Thymus (tissue), 11 donors: ENCODE measurements at regions not wholly inside any gene's neighbourhood (a gene's known extent, or its start where the extent isn't known, plus 50 kb on each side); places are given as distances from the start of the nearest gene placed in this dataset.

Source experiments
- DNase-seq, 9 donors: peaks; one replicate each; pipeline ENCODE4 v3.0.0-alpha.2; 2013; ENCODE audit warnings: low spot score in 9 of 9, low read depth in 6 of 9, missing footprints in 1 of 9
- H3K27ac ChIP-seq, 2 donors: one replicate each; pipeline ENCODE4 v1.5.1; 2013; ENCODE audit warnings: control low read depth in 1 of 2, low read depth in 1 of 2, low read length in 1 of 2, mild to moderate bottlenecking in 1 of 2, moderate library complexity in 1 of 2
- H3K27me3 ChIP-seq, 2 donors: one replicate each; pipeline ENCODE4 v1.5.1; 2013; ENCODE audit warnings: low read length in 1 of 2; ENCODE audit not compliant: control insufficient read depth in 2 of 2, insufficient read depth in 1 of 2
- H3K36me3 ChIP-seq, 2 donors: one replicate each; pipeline ENCODE4 v1.5.1; 2013; ENCODE audit warnings: low read length in 1 of 2, mild to moderate bottlenecking in 1 of 2, moderate library complexity in 1 of 2; ENCODE audit not compliant: control insufficient read depth in 2 of 2, insufficient read depth in 2 of 2
- H3K4me1 ChIP-seq, 2 donors: one replicate each; pipeline ENCODE4 v1.5.1; 2013; ENCODE audit warnings: low read length in 2 of 2; ENCODE audit not compliant: control insufficient read depth in 2 of 2, insufficient read depth in 2 of 2
- H3K4me3 ChIP-seq, 2 donors: one replicate each; pipeline ENCODE4 v1.5.1; 2013; ENCODE audit warnings: low read length in 2 of 2, control low read depth in 1 of 2, mild to moderate bottlenecking in 1 of 2
- H3K9me3 ChIP-seq, 2 donors: one replicate each; pipeline ENCODE4 v1.5.1; 2013; ENCODE audit warnings: low read length in 1 of 2, mild to moderate bottlenecking in 1 of 2; ENCODE audit not compliant: control insufficient read depth in 2 of 2, insufficient read depth in 1 of 2
- WGBS: extraction: QIAGEN DNeasy Blood & Tissue Kit; methylation state at CpG from one replicate; pipeline ENCODE4 v1.1.7; 2013; 5-methylcytosine and 5-hydroxymethylcytosine counted together
- donor health status: healthy.

- Histone ChIP-seq H3K4me3 (no peak overlapping the region), H3K9me3 (no peaks in the 10 kb centered on the region), H3K27me3 (no peaks in the 10 kb centered on the region), H3K4me1 (peaks cover 8 to 14% of the 10 kb centered on the region in 2 donors), H3K36me3 (no peaks in the 10 kb centered on the region), H3K27ac (no peak overlapping the region)
- WGBS: 6% methylated on average over 5 of the region's 5 CpGs
- DNase-seq: peak in 5 of 9 donors; percentile 13 to 59 (median 20)
These were observed 85.1 kb downstream of the EDN3 start for GRCh38 chr20:59385480-59385879.

DNA sequence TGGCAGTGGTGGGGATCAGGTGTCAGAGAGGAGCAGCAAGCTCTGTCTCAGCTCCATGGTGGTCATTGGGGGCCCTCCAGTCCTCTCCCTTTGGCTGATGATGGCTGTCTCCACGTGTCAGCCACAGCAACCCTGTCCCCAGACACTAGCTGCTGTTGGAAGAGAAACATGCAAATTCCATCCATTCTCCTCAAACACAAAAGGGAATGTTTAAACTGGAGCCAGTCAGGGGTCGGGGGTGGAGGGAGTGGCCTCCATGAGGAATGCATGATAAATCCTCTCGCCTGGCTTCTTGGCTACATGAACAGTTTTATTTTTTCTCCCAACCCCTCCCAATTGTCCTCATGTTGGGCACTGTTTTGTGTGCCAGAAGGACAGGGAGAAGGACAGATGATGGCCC lies 86.4 kb downstream of the EDN3 start:
- no peak overlapping the region for H3K4me3 ChIP-seq
- no peaks in the 10 kb centered on the region for H3K9me3 ChIP-seq
- no peak for DNase-seq
- H3K27me3 ChIP-seq: no peaks in the 10 kb centered on the region
- H3K27ac ChIP-seq: no peak overlapping the region
- no peaks in the 10 kb centered on the region for H3K36me3 ChIP-seq
- H3K4me1 ChIP-seq: peaks cover 8 to 14% of the 10 kb centered on the region in 2 donors
- WGBS: 92% methylated on average over 3 of the region's 3 CpGs

GRCh38 chr20:59387891-59388290 lies 87.5 kb downstream of the EDN3 start:
- no peak overlapping the region for H3K27ac ChIP-seq
- H3K36me3 ChIP-seq: no peaks in the 10 kb centered on the region
- H3K4me3 ChIP-seq: no peak overlapping the region
- 97% methylated on average over 3 of the region's 3 CpGs for WGBS
- H3K4me1 ChIP-seq: peaks cover 8 to 11% of the 10 kb centered on the region in 2 donors
- no peaks in the 10 kb centered on the region for H3K27me3 ChIP-seq
- no peak for DNase-seq
- no peaks in the 10 kb centered on the region for H3K9me3 ChIP-seq

DNA sequence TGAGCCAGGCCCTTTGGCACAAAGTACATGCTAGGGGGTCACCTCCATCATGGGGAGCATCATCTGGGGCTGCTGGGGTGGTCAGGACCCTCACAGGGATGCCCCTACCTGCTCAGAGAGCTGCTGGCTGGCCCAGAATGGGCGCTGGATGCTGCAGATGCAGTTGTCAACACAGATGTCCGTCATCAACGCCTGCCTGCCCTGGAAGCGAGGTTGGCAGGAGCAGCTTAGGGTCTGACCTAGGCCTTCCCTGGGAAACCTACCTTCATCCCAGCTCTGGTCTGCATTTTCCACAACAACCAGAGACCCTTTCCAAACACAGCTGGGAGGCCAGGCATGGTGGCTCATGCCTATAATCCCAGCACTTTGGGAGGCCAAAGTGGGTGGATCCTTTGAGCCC lies 88.0 kb downstream of the EDN3 start:
- no peaks in the 10 kb centered on the region for H3K27me3 ChIP-seq
- no peak for DNase-seq
- H3K27ac ChIP-seq: no peak overlapping the region
- H3K9me3 ChIP-seq: no peaks in the 10 kb centered on the region
- H3K4me1 ChIP-seq: peaks cover 8 to 10% of the 10 kb centered on the region in 2 donors
- H3K4me3 ChIP-seq: no peak overlapping the region
- H3K36me3 ChIP-seq: no peaks in the 10 kb centered on the region
- 97% methylated on average over 4 of the region's 4 CpGs for WGBS

GRCh38 chr20:59390437-59390836 lies 90.0 kb downstream of the EDN3 start:
- H3K36me3 ChIP-seq: no peaks in the 10 kb centered on the region
- no peak for DNase-seq
- H3K9me3 ChIP-seq: no peaks in the 10 kb centered on the region
- H3K27me3 ChIP-seq: peaks cover 0 to 2% of the 10 kb centered on the region in 2 donors
- peaks cover 7% of the 10 kb centered on the region in 2 donors for H3K4me1 ChIP-seq
- WGBS: 93% methylated on average over 6 of the region's 6 CpGs
- no peak overlapping the region for H3K27ac ChIP-seq
- H3K4me3 ChIP-seq: no peak overlapping the region

GRCh38 chr20:59391975-59392374 lies 91.6 kb downstream of the EDN3 start:
- Histone ChIP-seq H3K27ac (no peak overlapping the region), H3K4me3 (no peak overlapping the region), H3K36me3 (no peaks in the 10 kb centered on the region), H3K4me1 (no peaks in the 10 kb centered on the region), H3K27me3 (peaks cover 0 to 2% of the 10 kb centered on the region in 2 donors), H3K9me3 (no peaks in the 10 kb centered on the region)
- 97% methylated on average over 1 of the region's 1 CpG for WGBS
- no peak for DNase-seq

DNA sequence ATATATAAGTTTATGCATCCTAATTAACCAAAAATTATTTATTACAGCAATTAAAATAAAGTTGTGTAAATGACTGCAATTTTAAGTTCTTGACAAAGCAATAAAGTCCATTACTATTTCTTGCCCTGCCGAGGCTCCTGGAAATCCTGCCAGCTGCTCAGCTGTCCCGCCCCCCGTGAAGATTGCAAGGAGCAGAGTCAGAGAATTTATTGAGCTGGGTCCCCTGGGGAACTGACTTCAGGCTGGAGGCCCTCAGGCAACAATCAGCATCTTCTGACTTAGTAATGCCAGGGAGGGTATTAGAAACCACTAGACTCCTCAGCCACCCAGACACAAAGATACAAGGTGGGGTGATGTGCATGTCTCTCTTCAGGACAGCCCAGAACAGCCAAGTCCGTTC lies 92.3 kb downstream of the EDN3 start:
- H3K4me1 ChIP-seq: no peaks in the 10 kb centered on the region
- H3K27ac ChIP-seq: no peak overlapping the region
- H3K27me3 ChIP-seq: peaks cover 0 to 2% of the 10 kb centered on the region in 2 donors
- H3K36me3 ChIP-seq: no peaks in the 10 kb centered on the region
- no peak for DNase-seq
- 88% methylated on average over 4 of the region's 4 CpGs for WGBS
- H3K4me3 ChIP-seq: no peak overlapping the region
- no peaks in the 10 kb centered on the region for H3K9me3 ChIP-seq

DNA sequence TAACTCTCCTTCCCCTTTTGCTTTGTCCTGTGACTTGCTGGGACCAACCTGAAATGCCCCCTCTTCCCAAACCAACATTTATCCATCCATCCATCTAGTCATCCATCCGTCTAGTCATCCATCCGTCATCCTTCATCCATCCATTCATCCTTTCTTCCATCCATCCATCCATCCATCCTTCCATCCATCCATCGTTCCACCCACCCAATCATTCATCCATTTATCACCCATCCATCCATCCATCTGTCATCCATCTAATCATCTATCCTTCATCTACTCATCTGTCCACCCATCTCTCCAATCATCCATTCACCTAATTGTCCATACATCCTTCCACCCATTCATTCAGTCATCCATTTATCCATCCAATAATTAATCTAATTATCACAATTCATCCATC lies 92.7 kb downstream of the EDN3 start:
- no peak overlapping the region for H3K27ac ChIP-seq
- no peaks in the 10 kb centered on the region for H3K36me3 ChIP-seq
- DNase-seq: no peak
- H3K27me3 ChIP-seq: peaks cover 0 to 2% of the 10 kb centered on the region in 2 donors
- H3K9me3 ChIP-seq: no peaks in the 10 kb centered on the region
- H3K4me1 ChIP-seq: no peaks in the 10 kb centered on the region
- WGBS: 92% methylated on average over 3 of the region's 3 CpGs
- H3K4me3 ChIP-seq: no peak overlapping the region

DNA sequence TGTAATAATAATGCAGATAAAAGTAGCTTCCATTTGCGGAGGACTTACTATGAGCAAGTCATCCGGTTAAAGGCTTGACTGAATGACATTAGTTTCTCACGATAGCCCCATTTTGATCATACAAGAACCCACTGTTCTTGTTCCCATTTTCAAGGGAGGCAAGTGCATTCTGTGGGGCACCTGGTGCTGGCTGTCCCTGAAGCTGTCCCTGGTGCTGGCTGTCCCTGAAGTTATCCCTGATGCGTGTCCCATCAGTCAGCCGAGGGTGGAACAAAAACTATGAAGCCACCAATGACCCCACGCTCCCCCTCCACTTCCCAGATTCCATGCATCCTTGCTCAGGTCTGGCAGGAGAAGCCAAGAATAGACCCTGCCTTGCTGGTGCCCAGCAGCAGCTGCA lies 95.3 kb downstream of the EDN3 start:
- H3K27ac ChIP-seq: no peak overlapping the region
- H3K27me3 ChIP-seq: peaks cover 0 to 12% of the 10 kb centered on the region in 2 donors
- no peak for DNase-seq
- no peak overlapping the region for H3K4me3 ChIP-seq
- no peaks in the 10 kb centered on the region for H3K36me3 ChIP-seq
- WGBS: 96% methylated on average over 6 of the region's 6 CpGs
- no peaks in the 10 kb centered on the region for H3K4me1 ChIP-seq
- H3K9me3 ChIP-seq: no peaks in the 10 kb centered on the region
